CD4-positive, alpha-beta T cell treated with Interleukin-6 for 4 hours (primary cell): ENCODE measurements at regions not wholly inside any gene's neighbourhood (a gene's known extent, or its start where the extent isn't known, plus 50 kb on each side); places are given as distances from the start of the nearest gene placed in this dataset.

Experiments
- DNase-seq: peaks from one replicate; pipeline ENCODE4 v3.0.0-alpha.2; 2020; ENCODE audit warnings: mixed read lengths

DNA sequence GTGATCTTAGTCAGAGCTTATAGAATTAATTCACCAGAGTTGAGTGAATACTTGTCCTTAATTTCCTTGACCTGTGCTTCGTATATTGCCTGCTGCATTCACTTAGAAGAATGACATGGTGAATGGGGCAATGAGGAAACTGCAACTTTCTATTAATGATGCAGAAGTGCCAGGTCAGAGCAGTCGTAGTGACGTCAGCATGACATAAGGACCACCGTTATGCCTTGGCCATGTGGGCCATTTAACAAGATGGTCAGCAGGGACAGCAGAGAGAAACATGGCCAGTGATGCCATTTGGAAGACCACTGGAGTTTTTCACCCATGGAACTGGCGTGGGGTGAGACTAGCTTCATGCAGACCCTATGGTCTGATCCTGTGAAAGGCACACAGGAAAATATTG, 1469.4 kb upstream of the TMEM132C start:
- DNase-seq = no peak

GRCh38 chr12:126798449-126798848, 1468.5 kb upstream of the TMEM132C start:
- no peak for DNase-seq

- no peak for DNase-seq
Observed at GRCh38 chr12:126807312-126807865, 1459.6 kb upstream of the TMEM132C start.

DNA sequence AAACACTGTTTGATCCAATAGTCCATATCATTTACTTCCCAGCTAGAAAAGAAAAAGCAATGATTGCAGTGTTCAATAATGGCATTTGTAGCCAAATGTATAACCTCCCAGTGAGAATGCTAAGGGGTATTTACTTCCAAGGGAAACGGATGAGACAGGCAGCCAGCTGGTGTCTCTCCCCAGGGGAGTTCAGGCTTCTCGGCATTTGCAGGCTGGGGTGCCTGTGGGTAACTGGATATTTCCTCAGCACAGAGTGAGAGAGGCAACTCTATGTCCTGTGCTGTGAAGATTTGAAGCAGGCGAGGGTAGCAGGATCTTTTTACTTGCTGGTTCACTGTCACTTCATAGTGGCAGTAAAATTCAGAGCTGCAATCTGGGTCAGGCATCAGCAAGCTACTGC, 1455.6 kb upstream of the TMEM132C start:
- no peak for DNase-seq

DNA sequence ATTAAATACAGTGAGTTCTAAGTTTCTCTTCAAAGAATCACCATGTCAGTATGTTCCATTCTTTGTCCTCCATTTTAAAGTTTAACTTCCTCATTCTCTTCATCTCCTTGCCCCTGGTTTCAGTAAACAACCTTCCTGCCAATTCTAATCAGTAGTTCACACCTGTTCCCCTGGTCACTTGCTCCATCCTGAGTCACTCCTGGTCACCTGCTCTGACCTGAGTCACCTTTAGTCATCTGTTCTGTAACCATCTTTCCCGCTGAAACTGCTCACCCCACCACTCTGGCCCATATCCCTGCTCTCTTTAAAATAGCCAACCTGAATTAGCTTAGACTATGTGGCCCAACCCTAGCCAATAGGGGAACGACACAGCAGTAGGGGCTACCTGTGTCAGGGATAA, 1447.4 kb upstream of the TMEM132C start:
- DNase-seq = no peak

DNA sequence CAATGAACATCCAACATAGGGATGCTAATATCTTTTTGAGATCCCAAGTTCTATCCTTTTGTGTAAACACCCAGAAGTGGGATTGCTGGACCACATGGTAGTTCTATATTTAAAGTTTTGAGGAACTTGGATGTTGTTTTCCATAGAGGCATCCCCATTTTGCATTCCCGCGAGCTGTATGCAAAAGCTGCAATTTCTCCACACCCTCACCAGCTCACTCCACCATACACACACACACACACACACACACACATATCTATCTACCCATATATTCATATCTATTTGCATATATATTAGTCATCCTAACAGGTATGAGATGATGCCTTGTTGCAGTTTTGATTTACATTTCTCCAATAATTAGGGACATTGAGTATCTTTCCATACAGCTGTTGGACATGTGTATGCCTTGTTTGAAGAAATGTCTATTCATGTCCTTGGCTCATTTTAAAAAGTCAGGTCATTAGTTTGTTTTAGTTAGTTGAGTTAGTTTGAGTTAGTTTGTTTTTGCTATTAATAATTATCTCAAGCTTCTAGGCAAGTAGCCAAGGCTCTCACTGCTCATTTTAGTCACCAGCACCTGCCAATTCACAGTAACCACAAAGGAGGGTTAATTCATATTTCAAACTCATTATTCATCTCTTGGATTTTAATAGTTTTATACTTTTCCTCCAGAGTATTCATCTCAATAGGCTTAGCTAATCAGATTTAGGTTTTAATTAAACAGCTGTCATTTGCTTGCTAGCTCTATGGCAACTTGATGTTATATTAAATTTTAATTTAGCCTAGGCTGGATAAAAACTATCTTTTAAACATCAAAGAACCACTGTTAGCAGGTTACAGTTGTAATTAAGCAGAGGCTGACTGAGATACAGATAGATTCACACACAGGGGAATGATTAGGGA, 1435.9 kb upstream of the TMEM132C start:
- no peak for DNase-seq

- DNase-seq = no peak
Observed at GRCh38 chr12:126837697-126838096, 1429.3 kb upstream of the TMEM132C start.

DNA sequence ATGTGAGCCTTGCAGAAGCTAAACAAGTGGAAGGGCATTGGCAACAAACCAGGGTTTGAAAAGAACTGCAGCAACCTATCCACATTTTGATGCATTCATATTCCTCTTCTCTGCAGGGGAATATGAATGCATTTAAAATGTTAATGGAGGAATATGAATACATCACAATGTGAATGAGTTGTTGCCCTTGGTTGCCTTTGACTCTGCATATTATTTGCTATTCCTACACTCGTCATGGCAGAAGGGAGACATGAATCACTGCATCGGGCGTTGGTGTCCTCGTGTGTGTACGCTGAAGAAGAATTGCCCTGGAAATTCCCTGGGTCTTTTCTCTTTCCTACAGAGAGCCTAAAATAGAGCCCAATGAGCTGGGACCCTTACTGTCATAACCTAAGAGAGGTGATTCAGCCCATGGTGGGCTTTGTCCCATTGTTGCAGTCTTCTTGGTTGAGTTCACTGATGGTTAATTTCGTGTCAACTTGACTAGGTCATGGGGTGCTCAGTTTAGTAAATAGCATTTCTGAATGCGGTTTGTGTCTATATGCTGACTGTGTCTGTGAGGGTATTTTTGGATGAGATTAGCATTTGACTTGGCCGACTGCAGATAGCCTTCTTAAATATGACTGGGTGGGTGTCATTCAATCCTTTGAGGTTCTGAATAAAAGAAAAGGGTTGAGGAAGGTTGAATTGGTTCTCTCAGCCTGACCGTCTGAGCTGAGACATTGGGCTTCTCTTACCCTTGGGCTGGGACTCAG, 1422.9 kb upstream of the TMEM132C start:
- DNase-seq = no peak

DNA sequence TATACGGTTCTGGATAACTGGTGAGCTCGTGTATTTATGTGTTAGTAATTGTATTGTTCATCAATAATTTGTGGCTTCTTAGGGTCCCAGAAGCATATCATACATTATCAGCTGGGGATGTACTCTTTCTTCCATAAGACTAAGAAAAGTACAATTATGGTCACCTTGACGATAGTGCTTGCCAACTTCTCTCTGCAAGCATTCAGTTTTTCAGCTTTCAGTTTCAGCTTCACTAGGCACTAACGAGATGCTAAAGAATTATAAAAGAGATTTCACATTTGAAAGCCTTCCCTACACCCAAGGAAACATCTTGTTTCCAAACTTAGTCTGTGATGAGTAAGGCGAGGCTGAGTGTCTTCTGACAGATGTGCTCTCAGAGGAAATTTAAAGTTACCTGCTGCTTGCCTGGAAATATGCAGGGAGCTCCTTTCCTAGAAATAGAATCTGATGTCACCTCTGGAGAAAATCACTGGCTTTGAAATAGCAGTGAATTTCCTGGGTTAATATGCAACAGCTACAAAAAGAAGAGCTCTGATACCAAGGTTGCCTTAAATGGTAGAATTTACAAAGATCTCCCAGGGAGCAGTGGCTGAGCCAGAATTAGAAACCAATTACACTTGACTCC, 1419.9 kb upstream of the TMEM132C start:
- no peak for DNase-seq

DNA sequence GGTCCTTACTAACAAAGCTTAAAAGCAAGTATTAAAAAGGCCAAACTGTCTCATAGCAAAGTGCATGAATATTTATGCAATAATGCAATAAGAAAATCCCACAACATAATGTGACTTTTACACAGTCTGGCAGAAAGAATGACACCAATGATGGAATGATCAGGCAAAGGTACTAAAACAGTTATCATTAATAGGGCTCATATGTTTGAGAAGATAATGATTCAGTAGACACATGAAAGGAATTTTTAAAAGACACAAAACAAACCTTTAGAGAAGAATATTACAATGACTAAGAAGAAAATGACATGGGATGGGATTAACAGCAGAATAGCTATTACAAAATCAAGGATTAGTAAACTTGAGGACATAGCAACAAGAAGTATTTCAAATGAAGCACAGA, 1411.2 kb upstream of the TMEM132C start:
- DNase-seq = no peak

DNA sequence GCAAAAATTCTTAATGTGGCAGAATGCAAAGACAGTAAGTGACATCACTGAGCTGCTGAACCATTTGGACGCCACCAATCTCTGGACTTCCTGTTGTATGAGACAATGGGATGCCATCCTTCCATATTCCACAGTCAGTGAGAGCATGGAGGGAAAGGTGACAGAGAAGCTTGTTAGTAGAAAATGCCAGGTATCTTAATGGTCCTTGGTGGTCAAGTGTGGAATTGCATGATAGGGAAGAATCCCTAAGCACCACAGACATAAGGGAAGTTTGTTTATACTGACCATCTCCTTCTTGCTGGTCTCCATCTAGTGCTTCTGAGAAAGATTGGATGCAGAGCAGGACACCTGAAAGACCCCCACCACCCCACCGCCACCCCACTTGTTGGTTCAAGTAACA, 1410.0 kb upstream of the TMEM132C start:
- DNase-seq = no peak

GRCh38 chr12:126858560-126858959, 1408.4 kb upstream of the TMEM132C start:
- no peak for DNase-seq

GRCh38 chr12:126860210-126860609, 1406.8 kb upstream of the TMEM132C start:
- no peak for DNase-seq

DNA sequence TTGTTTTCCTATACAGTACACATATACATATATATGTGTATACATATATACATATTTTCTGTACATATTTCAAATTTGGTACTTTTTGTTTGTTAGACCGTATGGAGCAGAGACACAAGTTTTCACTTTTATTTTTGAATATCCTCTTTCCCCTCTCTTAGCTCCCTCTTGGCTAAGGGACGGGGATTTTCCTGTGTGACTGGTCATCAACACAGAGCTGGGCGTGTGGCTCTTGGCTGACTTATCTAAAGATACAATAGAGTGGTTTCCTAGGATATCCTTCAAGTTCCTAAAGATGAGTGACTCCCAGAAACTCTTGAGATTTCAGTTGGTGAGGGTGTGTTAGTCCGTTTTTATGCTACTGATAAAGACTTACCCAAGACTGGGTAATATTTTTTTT, 1404.5 kb upstream of the TMEM132C start:
- no peak for DNase-seq

DNA sequence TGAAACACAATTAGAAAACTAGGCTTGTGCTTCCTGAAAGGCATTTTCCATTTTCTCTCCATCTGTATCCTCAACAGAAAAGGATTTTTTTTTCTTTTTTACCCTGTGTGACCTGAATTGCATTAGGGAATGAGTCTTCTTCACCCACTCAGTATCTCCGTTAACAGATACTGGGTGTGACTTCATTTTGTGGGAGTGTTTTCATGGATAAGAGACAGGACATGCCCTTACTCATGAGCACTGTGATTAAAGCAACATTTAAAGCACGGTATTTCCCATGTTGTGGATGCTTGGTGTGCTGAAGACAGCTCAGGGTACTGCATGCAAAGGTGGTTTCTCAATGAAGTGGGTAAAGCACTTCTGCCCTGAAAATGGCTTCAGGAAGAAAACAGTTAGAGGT, 1397.3 kb upstream of the TMEM132C start:
- DNase-seq = no peak

- DNase-seq = no peak
Observed at GRCh38 chr12:126873701-126874100, 1393.3 kb upstream of the TMEM132C start.

DNA sequence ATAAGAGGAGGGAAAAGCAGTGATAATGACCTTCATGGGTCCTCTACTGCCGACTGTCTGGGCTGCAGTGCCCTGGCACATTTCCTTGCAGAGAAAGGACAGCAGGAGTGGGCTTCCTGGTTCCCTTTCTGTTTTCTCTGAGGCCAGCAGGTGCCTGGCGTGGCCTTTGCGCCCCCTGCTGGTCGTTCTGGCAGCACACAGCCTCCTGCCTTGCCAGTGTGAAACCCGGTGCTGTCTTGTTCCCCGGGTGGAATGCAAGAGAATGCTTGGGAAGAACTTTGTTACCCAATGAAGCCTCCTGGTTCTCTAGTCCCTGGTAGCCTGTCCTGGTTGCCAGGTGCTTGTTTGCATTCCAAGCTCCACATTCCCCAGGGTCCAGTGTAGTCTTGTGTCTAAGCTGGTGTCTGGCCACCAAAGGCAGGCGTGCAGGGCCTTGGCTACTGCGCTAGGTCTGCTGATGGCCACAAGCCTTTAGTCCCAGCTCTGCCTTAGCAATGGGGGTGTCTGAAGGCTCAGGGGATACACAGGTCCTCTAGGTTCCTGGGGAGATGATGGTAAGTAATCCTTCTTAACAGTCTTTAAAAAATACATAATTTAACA, 1392.4 kb upstream of the TMEM132C start:
- peak; percentile 57 for DNase-seq

DNA sequence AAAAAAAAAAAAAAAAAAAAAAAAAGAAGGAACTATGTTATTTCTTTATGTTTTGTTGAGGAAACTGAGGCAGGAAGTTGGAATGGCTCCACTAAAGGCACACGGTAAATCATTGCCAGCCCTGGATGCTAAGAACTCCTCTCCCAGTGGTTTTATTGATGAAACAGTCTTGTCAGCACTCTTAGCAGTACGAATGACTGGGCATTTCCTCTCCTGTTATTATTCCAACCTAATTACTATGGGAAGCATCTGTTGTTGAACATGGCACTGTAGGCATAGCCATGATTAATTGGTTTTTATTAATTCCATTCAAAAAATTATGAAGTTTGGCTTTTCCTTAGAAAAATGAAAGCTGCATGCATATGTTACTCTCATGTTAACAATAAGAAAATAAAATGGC, 1387.1 kb upstream of the TMEM132C start:
- no peak for DNase-seq

GRCh38 chr12:126883697-126884096, 1383.3 kb upstream of the TMEM132C start:
- no peak for DNase-seq

DNA sequence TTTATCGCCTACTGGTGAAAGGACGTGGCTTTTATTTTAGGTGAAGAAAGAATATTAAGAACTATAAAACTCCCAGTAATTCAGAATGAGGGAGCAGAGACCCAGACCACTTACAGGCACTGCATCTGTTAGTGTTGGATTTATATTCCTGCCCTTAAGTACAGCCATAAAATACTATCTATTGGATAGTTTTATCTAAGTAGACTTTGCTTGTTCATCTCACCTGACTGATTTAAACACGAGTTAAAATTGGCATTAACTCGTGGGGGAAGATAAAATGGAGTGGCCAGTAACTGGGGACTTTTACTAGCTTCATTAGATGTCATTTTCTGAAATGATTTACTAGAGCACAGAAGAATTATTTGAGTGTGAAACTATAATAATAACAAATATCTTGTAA, 1377.5 kb upstream of the TMEM132C start:
- DNase-seq = no peak

GRCh38 chr12:126890097-126890496, 1376.9 kb upstream of the TMEM132C start:
- no peak for DNase-seq

- no peak for DNase-seq
Observed at GRCh38 chr12:126891789-126892188, 1375.2 kb upstream of the TMEM132C start.
